Thymus (tissue), 11 donors: ENCODE measurements at regions not wholly inside any gene's neighbourhood (a gene's known extent, or its start where the extent isn't known, plus 50 kb on each side); places are given as distances from the start of the nearest gene placed in this dataset.

Source experiments
- DNase-seq, 9 donors: peaks; one replicate each; pipeline ENCODE4 v3.0.0-alpha.2; 2013; ENCODE audit warnings: low spot score in 9 of 9, low read depth in 6 of 9, missing footprints in 1 of 9
- H3K27ac ChIP-seq, 2 donors: one replicate each; pipeline ENCODE4 v1.5.1; 2013; ENCODE audit warnings: control low read depth in 1 of 2, low read depth in 1 of 2, low read length in 1 of 2, mild to moderate bottlenecking in 1 of 2, moderate library complexity in 1 of 2
- H3K27me3 ChIP-seq, 2 donors: one replicate each; pipeline ENCODE4 v1.5.1; 2013; ENCODE audit warnings: low read length in 1 of 2; ENCODE audit not compliant: control insufficient read depth in 2 of 2, insufficient read depth in 1 of 2
- H3K36me3 ChIP-seq, 2 donors: one replicate each; pipeline ENCODE4 v1.5.1; 2013; ENCODE audit warnings: low read length in 1 of 2, mild to moderate bottlenecking in 1 of 2, moderate library complexity in 1 of 2; ENCODE audit not compliant: control insufficient read depth in 2 of 2, insufficient read depth in 2 of 2
- H3K4me1 ChIP-seq, 2 donors: one replicate each; pipeline ENCODE4 v1.5.1; 2013; ENCODE audit warnings: low read length in 2 of 2; ENCODE audit not compliant: control insufficient read depth in 2 of 2, insufficient read depth in 2 of 2
- H3K4me3 ChIP-seq, 2 donors: one replicate each; pipeline ENCODE4 v1.5.1; 2013; ENCODE audit warnings: low read length in 2 of 2, control low read depth in 1 of 2, mild to moderate bottlenecking in 1 of 2
- H3K9me3 ChIP-seq, 2 donors: one replicate each; pipeline ENCODE4 v1.5.1; 2013; ENCODE audit warnings: low read length in 1 of 2, mild to moderate bottlenecking in 1 of 2; ENCODE audit not compliant: control insufficient read depth in 2 of 2, insufficient read depth in 1 of 2
- WGBS: extraction: QIAGEN DNeasy Blood & Tissue Kit; methylation state at CpG from one replicate; pipeline ENCODE4 v1.1.7; 2013; 5-methylcytosine and 5-hydroxymethylcytosine counted together
- donor health status: healthy.

- no peak for DNase-seq
- H3K9me3 ChIP-seq = no peaks in the 10 kb centered on the region
- H3K27me3 ChIP-seq = no peaks in the 10 kb centered on the region
- no peak overlapping the region for H3K4me3 ChIP-seq
- no peak overlapping the region for H3K27ac ChIP-seq
- 92% methylated on average over 1 of the region's 1 CpG for WGBS
- no peaks in the 10 kb centered on the region for H3K4me1 ChIP-seq
- no peaks in the 10 kb centered on the region for H3K36me3 ChIP-seq
These were observed 377.1 kb upstream of the MEIS1 start for GRCh38 chr2:66057844-66058243.

GRCh38 chr2:66050392-66050791 is 384.5 kb upstream of the MEIS1 start:
- Histone ChIP-seq H3K4me3 (no peak overlapping the region), H3K27ac (no peak overlapping the region), H3K9me3 (no peaks in the 10 kb centered on the region), H3K27me3 (no peaks in the 10 kb centered on the region), H3K4me1 (no peaks in the 10 kb centered on the region), H3K36me3 (no peaks in the 10 kb centered on the region)
- DNase-seq = no peak
- WGBS = 77% methylated on average over 5 of the region's 5 CpGs

DNA sequence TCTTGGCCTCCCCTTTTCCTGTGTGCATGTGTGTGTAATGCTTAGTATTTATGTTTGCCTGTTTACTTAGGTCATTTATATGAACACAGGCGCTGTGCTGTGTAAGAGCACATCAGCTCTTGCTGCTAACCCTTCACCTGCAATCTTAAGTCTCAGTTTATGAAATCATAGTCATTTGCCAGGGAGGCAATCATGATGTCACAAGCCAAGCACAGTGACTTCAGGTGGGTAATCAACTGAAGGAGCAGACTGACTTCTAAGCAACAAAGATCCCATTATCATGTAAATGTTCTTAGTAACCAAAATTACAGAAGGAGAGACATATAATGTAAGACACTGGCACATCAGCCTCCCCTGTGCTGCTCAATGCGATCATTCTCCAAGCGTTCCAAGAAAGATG is 386.3 kb upstream of the MEIS1 start:
- no peaks in the 10 kb centered on the region for H3K36me3 ChIP-seq
- WGBS = 95% methylated on average over 3 of the region's 3 CpGs
- no peak overlapping the region for H3K27ac ChIP-seq
- no peak overlapping the region for H3K4me3 ChIP-seq
- no peaks in the 10 kb centered on the region for H3K27me3 ChIP-seq
- DNase-seq = no peak
- H3K9me3 ChIP-seq = no peaks in the 10 kb centered on the region
- no peaks in the 10 kb centered on the region for H3K4me1 ChIP-seq

DNA sequence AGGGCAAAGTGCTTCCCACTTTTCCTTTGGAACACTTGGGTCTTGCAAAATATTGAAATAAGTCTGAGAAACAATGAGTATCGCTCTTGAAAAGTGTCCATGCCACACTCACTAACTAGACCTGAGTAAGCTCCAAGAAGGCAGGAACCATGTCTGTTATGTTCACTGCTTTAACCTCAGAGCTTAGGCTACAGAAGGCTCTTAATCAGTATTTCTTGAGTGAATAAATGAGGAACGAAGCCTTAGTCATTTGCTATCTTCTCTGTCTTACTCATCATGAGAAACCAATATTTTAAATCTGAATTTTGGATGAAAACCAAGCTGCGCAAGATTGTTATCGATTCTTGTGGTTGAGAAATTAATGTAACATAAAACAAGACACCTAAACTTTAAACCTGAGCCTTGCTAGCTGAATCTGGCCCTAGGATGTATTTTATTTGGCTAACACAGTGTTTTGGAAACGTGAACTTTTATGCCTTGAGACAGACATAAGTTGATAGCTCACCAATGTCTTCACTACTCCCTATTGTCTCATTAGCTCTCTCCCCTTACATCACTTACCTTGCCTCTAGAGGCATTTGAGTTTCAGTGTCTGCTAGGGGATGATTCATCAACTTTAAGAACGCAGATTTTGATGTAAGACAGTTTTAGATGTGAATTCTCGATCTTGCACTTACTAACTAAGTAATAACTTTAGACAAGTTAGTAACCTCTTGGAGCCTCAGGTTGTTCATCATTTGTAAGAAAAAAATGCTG is 392.8 kb upstream of the MEIS1 start:
- Histone ChIP-seq H3K4me3 (no peak overlapping the region), H3K36me3 (no peaks in the 10 kb centered on the region), H3K27me3 (no peaks in the 10 kb centered on the region), H3K27ac (no peak overlapping the region), H3K9me3 (no peaks in the 10 kb centered on the region), H3K4me1 (no peaks in the 10 kb centered on the region)
- WGBS = 87% methylated on average over 7 of the region's 7 CpGs
- DNase-seq = no peak

- Histone ChIP-seq H3K27me3 (no peaks in the 10 kb centered on the region), H3K9me3 (no peaks in the 10 kb centered on the region), H3K4me3 (no peak overlapping the region), H3K27ac (no peak overlapping the region), H3K36me3 (no peaks in the 10 kb centered on the region), H3K4me1 (no peaks in the 10 kb centered on the region)
- 95% methylated on average over 1 of the region's 1 CpG for WGBS
- DNase-seq = no peak
These were observed 398.0 kb upstream of the MEIS1 start for GRCh38 chr2:66036948-66037347.

GRCh38 chr2:66034467-66034866 is 400.5 kb upstream of the MEIS1 start:
- no peak overlapping the region for H3K4me3 ChIP-seq
- no peaks in the 10 kb centered on the region for H3K27me3 ChIP-seq
- no peaks in the 10 kb centered on the region for H3K9me3 ChIP-seq
- H3K4me1 ChIP-seq = no peaks in the 10 kb centered on the region
- no peak overlapping the region for H3K27ac ChIP-seq
- DNase-seq = no peak
- no peaks in the 10 kb centered on the region for H3K36me3 ChIP-seq

DNA sequence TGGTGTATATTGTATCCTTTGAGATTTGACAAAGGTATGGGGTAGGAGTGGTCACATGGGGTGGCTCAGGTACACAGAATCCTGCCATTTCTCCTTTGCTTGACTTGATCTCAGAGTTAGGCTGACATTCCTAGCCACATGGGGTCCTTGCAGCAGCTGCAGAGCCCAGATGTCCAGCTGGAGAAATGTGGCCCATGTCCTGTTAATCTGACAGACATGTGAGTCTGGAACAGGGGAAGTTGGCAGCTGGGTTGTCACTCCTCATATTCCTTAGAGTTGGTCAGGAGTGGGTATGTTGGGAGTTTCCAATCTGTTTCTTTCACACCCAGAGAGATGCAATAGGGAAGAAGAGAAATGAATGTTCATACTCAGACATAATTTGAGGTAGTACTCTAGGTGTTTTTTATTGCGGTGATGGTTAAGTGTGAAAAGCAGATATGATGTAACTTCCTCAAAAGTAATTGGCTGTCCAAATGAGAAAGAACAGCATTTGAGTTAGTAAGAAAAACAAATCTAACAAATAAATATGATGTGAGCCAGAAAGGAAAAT is 402.6 kb upstream of the MEIS1 start:
- Histone ChIP-seq H3K36me3 (no peaks in the 10 kb centered on the region), H3K27ac (no peak overlapping the region), H3K27me3 (no peaks in the 10 kb centered on the region), H3K9me3 (no peaks in the 10 kb centered on the region), H3K4me1 (no peaks in the 10 kb centered on the region), H3K4me3 (no peak overlapping the region)
- 83% methylated on average over 1 of the region's 1 CpG for WGBS
- DNase-seq = no peak

DNA sequence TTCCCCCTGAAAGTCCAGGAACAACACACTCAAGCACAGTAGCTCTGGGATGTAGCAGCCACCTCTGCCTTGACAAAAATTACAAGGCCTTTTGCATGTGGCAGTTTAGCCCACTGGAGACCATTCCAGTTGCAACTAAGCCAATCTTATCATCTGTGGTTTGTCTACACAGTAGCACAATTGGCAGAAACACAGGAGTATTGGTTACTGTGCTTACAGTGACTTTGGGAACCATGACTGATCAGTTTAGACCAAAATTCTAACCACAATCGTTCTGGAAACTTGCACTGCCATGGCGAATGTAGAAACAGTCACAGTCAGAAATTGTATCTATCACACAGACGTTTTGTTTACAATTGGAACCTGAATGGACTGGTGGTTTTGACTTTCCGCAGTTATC is 403.7 kb upstream of the MEIS1 start:
- DNase-seq = no peak

DNA sequence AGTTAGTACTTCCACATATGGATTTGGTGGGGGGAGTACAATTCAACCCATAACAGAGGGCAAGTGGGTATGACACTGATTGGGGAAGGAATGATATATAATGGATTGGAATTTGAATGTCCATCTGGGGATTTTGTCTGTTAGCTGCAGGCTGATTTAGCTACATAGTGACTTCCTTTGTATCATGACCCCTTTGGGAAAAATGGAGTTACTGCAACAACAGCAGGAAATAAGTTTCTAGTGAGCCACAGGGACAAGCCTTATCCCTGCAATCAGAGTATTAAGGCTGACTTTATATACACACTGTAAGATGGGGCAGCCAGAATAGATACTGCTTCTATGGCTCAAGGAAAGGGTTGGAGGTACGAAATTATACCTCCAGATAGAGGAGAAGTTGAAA is 404.4 kb upstream of the MEIS1 start:
- Histone ChIP-seq H3K27ac (no peak overlapping the region), H3K9me3 (no peaks in the 10 kb centered on the region), H3K4me1 (no peaks in the 10 kb centered on the region), H3K4me3 (no peak overlapping the region), H3K27me3 (no peaks in the 10 kb centered on the region), H3K36me3 (no peaks in the 10 kb centered on the region)
- no peak for DNase-seq
- 69% methylated on average over 1 of the region's 1 CpG for WGBS

More for the DNA sequence above, 403.7 kb upstream of the MEIS1 start:
- Histone ChIP-seq H3K27me3 (no peaks in the 10 kb centered on the region), H3K4me3 (no peak overlapping the region), H3K36me3 (no peaks in the 10 kb centered on the region), H3K9me3 (no peaks in the 10 kb centered on the region), H3K4me1 (no peaks in the 10 kb centered on the region), H3K27ac (no peak overlapping the region)
- WGBS = 89% methylated on average over 4 of the region's 4 CpGs
